Endothelial cell of umbilical vein (primary cell): ENCODE measurements at regions not wholly inside any gene's neighbourhood (a gene's known extent, or its start where the extent isn't known, plus 50 kb on each side); places are given as distances from the start of the nearest gene placed in this dataset.

Source experiments
- EZH2 ChIP-seq: IDR thresholded peaks from 2 replicates; pipeline ENCODE4 v1.6.1; 2012; ENCODE audit warnings: borderline replicate concordance, low read depth, mild to moderate bottlenecking, moderate library complexity, low read length, inconsistent platforms; ENCODE audit not compliant: severe bottlenecking
- GATA2 ChIP-seq: IDR thresholded peaks from 2 replicates; pipeline ENCODE4 v1.7.0; 2011; ENCODE audit warnings: low read depth, mild to moderate bottlenecking, moderate library complexity, mixed read lengths, low read length; ENCODE audit not compliant: insufficient read length, insufficient read depth
- POLR2A ChIP-seq: IDR thresholded peaks from 2 replicates; pipeline ENCODE4 v1.6.1; 2012; ENCODE audit warnings: low read depth, mild to moderate bottlenecking, control low read depth, low read length
- TF ChIP-seq, protein P1 (sequence below), 2 donors: IDR thresholded peaks; 1 replicate in 1 of 2; 2 replicates in 1 of 2; pipeline ENCODE4 v1.5.1; 2011; ENCODE audit warnings: low read length in 2 of 2, mild to moderate bottlenecking in 2 of 2, moderate library complexity in 2 of 2, control low read depth in 1 of 2, inconsistent platforms in 1 of 2, low read depth in 1 of 2; ENCODE audit not compliant: insufficient read depth in 1 of 2; ENCODE audit errors: extremely low read depth in 1 of 2

GRCh38 chr15:70280781-70281180, 183.1 kb upstream of the TLE3 start:
- TF ChIP-seq POLR2A (no peak), GATA2 (no peak), EZH2 (no peak)
- TF ChIP-seq, protein P1, sequence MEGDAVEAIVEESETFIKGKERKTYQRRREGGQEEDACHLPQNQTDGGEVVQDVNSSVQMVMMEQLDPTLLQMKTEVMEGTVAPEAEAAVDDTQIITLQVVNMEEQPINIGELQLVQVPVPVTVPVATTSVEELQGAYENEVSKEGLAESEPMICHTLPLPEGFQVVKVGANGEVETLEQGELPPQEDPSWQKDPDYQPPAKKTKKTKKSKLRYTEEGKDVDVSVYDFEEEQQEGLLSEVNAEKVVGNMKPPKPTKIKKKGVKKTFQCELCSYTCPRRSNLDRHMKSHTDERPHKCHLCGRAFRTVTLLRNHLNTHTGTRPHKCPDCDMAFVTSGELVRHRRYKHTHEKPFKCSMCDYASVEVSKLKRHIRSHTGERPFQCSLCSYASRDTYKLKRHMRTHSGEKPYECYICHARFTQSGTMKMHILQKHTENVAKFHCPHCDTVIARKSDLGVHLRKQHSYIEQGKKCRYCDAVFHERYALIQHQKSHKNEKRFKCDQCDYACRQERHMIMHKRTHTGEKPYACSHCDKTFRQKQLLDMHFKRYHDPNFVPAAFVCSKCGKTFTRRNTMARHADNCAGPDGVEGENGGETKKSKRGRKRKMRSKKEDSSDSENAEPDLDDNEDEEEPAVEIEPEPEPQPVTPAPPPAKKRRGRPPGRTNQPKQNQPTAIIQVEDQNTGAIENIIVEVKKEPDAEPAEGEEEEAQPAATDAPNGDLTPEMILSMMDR (IDR thresholded peaks at IDR 0.05; ENCODE audit: extremely low read depth in 1 of 2, insufficient read depth in 1 of 2, low read depth in 1 of 2, low read length in 2 of 2), result no peak
